ENCODE measurements at regions not wholly inside any gene's neighbourhood (a gene's known extent, or its start where the extent isn't known, plus 50 kb on each side); places are given as distances from the start of the nearest gene placed in this dataset.
"Not testable (repeated sequence)": the region's sequence is repeated elsewhere in the genome, so short reads cannot be mapped to it uniquely, and the experiment has no call there.

- DNase-seq (ENCODE audit: low read depth), result no peak
These were observed 121.7 kb downstream of the NREP start for GRCh38 chr5:111635151-111635902.

GRCh38 chr5:111631328-111631727 is 119.0 kb upstream of the STARD4 start:
- DNase-seq (ENCODE audit: low read depth), result no peak

GRCh38 chr5:111628901-111629300 is 116.6 kb upstream of the STARD4 start:
- DNase-seq (ENCODE audit: low read depth), result no peak

GRCh38 chr5:111627862-111628261 is 115.5 kb upstream of the STARD4 start:
- no peak for DNase-seq (ENCODE audit: low read depth)

- DNase-seq (ENCODE audit: low read depth), result no peak
These were observed 114.3 kb upstream of the STARD4 start for GRCh38 chr5:111626473-111627148.

GRCh38 chr5:111618623-111619271 is 106.4 kb upstream of the STARD4 start:
- DNase-seq (ENCODE audit: low read depth), result no peak

- DNase-seq (ENCODE audit: low read depth), result no peak
These were observed 102.7 kb upstream of the STARD4 start for GRCh38 chr5:111615054-111615453.

GRCh38 chr5:111612013-111612630 is 99.8 kb upstream of the STARD4 start:
- DNase-seq (ENCODE audit: low read depth), result not testable (repeated sequence)

GRCh38 chr5:111606194-111606593 is 93.9 kb upstream of the STARD4 start:
- DNase-seq (ENCODE audit: low read depth), result no peak

- no peak for DNase-seq (ENCODE audit: low read depth)
These were observed 91.1 kb upstream of the STARD4 start for GRCh38 chr5:111603446-111603827.

- no peak for DNase-seq (ENCODE audit: low read depth)
These were observed 90.6 kb upstream of the STARD4 start for GRCh38 chr5:111602817-111603445.

GRCh38 chr5:111598996-111599395 is 86.7 kb upstream of the STARD4 start:
- DNase-seq (ENCODE audit: low read depth), result no peak

- no peak for DNase-seq (ENCODE audit: low read depth)
These were observed 85.2 kb upstream of the STARD4 start for GRCh38 chr5:111597491-111597890.

GRCh38 chr5:111596705-111597104 is 84.4 kb upstream of the STARD4 start:
- DNase-seq (ENCODE audit: low read depth), result no peak

- no peak for DNase-seq (ENCODE audit: low read depth)
These were observed 83.1 kb upstream of the STARD4 start for GRCh38 chr5:111595425-111595824.

GRCh38 chr5:111589316-111589715 is 77.0 kb upstream of the STARD4 start:
- no peak for DNase-seq (ENCODE audit: low read depth)

GRCh38 chr5:111587728-111588127 is 75.4 kb upstream of the STARD4 start:
- DNase-seq (ENCODE audit: low read depth), result no peak

- DNase-seq (ENCODE audit: low read depth), result no peak
These were observed 73.6 kb upstream of the STARD4 start for GRCh38 chr5:111585946-111586345.

- no peak for DNase-seq (ENCODE audit: low read depth)
These were observed 73.0 kb upstream of the STARD4 start for GRCh38 chr5:111585291-111585690.

- DNase-seq (ENCODE audit: low read depth), result peak; percentile 8
These were observed 72.3 kb upstream of the STARD4 start for GRCh38 chr5:111584651-111585050.

GRCh38 chr5:111583758-111584203 is 71.4 kb upstream of the STARD4 start:
- no peak for DNase-seq (ENCODE audit: low read depth)

- DNase-seq (ENCODE audit: low read depth), result no peak
These were observed 70.8 kb upstream of the STARD4 start for GRCh38 chr5:111582993-111583601.
